Stimulated activated CD8-positive, alpha-beta memory T cell treated with anti-CD3 and anti-CD28 coated beads, Interleukin-7, amount 100 ng/mL, for 48 hours (primary cell): ENCODE measurements at regions not wholly inside any gene's neighbourhood (a gene's known extent, or its start where the extent isn't known, plus 50 kb on each side); places are given as distances from the start of the nearest gene placed in this dataset.

Source experiments
- DNase-seq, 2 donors: peaks; one replicate each; pipeline ENCODE4 v3.0.0-alpha.2; 2020; ENCODE audit warnings: low read depth in 1 of 2; ENCODE audit errors: extremely low read depth in 1 of 2

- DNase-seq = no peak
Observed at GRCh38 chr10:112004075-112004474, 179.5 kb downstream of the GPAM start.

- DNase-seq = no peak
Observed at GRCh38 chr10:112005044-112005443, 178.5 kb downstream of the GPAM start.

GRCh38 chr10:112006407-112006806 is 177.2 kb downstream of the GPAM start:
- no peak for DNase-seq

- no peak for DNase-seq
Observed at GRCh38 chr10:112006831-112007230, 176.7 kb downstream of the GPAM start.

GRCh38 chr10:112022196-112022595 is 161.4 kb downstream of the GPAM start:
- no peak for DNase-seq

GRCh38 chr10:112024079-112024478 is 159.5 kb downstream of the GPAM start:
- DNase-seq = no peak

- DNase-seq = no peak
Observed at GRCh38 chr10:112025228-112025627, 158.3 kb downstream of the GPAM start.

- no peak for DNase-seq
Observed at GRCh38 chr10:112026438-112026837, 157.1 kb downstream of the GPAM start.

GRCh38 chr10:112027731-112028280 is 155.8 kb downstream of the GPAM start:
- no peak for DNase-seq

GRCh38 chr10:112030431-112030830 is 153.1 kb downstream of the GPAM start:
- no peak for DNase-seq

- DNase-seq = no peak
Observed at GRCh38 chr10:112039823-112040222, 143.7 kb downstream of the GPAM start.

GRCh38 chr10:112040696-112041095 is 142.9 kb downstream of the GPAM start:
- DNase-seq = no peak

GRCh38 chr10:112045938-112046337 is 137.6 kb downstream of the GPAM start:
- DNase-seq = no peak

- DNase-seq = no peak
Observed at GRCh38 chr10:112047674-112048073, 135.9 kb downstream of the GPAM start.

GRCh38 chr10:112052166-112052565 is 131.4 kb downstream of the GPAM start:
- no peak for DNase-seq

- DNase-seq = no peak
Observed at GRCh38 chr10:112053895-112054294, 129.7 kb downstream of the GPAM start.

- DNase-seq = no peak
Observed at GRCh38 chr10:112054516-112054915, 129.0 kb downstream of the GPAM start.

GRCh38 chr10:112057072-112057471 is 126.5 kb downstream of the GPAM start:
- DNase-seq = no peak

GRCh38 chr10:112059220-112059619 is 124.3 kb downstream of the GPAM start:
- DNase-seq = no peak

- DNase-seq = no peak
Observed at GRCh38 chr10:112071596-112072133, 111.9 kb downstream of the GPAM start.

GRCh38 chr10:112078003-112078402 is 105.6 kb downstream of the GPAM start:
- no peak for DNase-seq

GRCh38 chr10:112080231-112080630 is 103.3 kb downstream of the GPAM start:
- DNase-seq = no peak

- no peak for DNase-seq
Observed at GRCh38 chr10:112082120-112082519, 101.4 kb downstream of the GPAM start.
